LHCN-M2 (cell line): ENCODE measurements at regions not wholly inside any gene's neighbourhood (a gene's known extent, or its start where the extent isn't known, plus 50 kb on each side); places are given as distances from the start of the nearest gene placed in this dataset.
A peak's percentile ranks its signal among the peaks of the same experiment; 100 is the strongest.
"Not testable (repeated sequence)": the region's sequence is repeated elsewhere in the genome, so short reads cannot be mapped to it uniquely, and the experiment has no call there.

Source experiments
- DNase-seq: peaks from one replicate; pipeline ENCODE4 v3.0.0-alpha.2; 2012; ENCODE audit warnings: low read depth

GRCh38 chr4:105025263-105026017, 121.2 kb upstream of the TET2 start:
- DNase-seq = no peak

- no peak for DNase-seq
Measured at GRCh38 chr4:105036991-105037390, 109.7 kb upstream of the TET2 start.

GRCh38 chr4:105042451-105042850, 104.2 kb upstream of the TET2 start:
- no peak for DNase-seq

- peak; percentile 12 for DNase-seq
Measured at GRCh38 chr4:105050896-105051295, 95.8 kb upstream of the TET2 start.

- DNase-seq = no peak
Measured at GRCh38 chr4:105057370-105058105, 89.1 kb upstream of the TET2 start.

- DNase-seq = peak; percentile 59
Measured at GRCh38 chr4:105058177-105058812, 88.4 kb upstream of the TET2 start.

GRCh38 chr4:105059337-105059736, 87.3 kb upstream of the TET2 start:
- DNase-seq = no peak

- DNase-seq = peak; percentile 65
Measured at GRCh38 chr4:105060628-105061027, 86.0 kb upstream of the TET2 start.

GRCh38 chr4:105061136-105061696, 85.5 kb upstream of the TET2 start:
- DNase-seq = peak; percentile 69

- DNase-seq = peak; percentile 16
Measured at GRCh38 chr4:105061731-105062130, 84.9 kb upstream of the TET2 start.

- no peak for DNase-seq
Measured at GRCh38 chr4:105066401-105066800, 80.3 kb upstream of the TET2 start.

GRCh38 chr4:105067431-105067830, 79.2 kb upstream of the TET2 start:
- no peak for DNase-seq

GRCh38 chr4:105067946-105068345, 78.7 kb upstream of the TET2 start:
- DNase-seq = no peak

- no peak for DNase-seq
Measured at GRCh38 chr4:105068516-105068915, 78.2 kb upstream of the TET2 start.

GRCh38 chr4:105072095-105072494, 74.6 kb upstream of the TET2 start:
- DNase-seq = not testable (repeated sequence)

- DNase-seq = no peak
Measured at GRCh38 chr4:105074097-105074496, 72.6 kb upstream of the TET2 start.

- no peak for DNase-seq
Measured at GRCh38 chr4:105075045-105075444, 71.6 kb upstream of the TET2 start.

- peak; percentile 92 for DNase-seq
Measured at GRCh38 chr4:105088110-105088879, 58.4 kb upstream of the TET2 start.

GRCh38 chr4:105092356-105092755, 54.3 kb upstream of the TET2 start:
- peak; percentile 74 for DNase-seq

GRCh38 chr4:105092768-105093167, 53.9 kb upstream of the TET2 start:
- DNase-seq = peak; percentile 8

- no peak for DNase-seq
Measured at GRCh38 chr4:105093975-105094374, 52.7 kb upstream of the TET2 start.
